Breast epithelium (tissue), 4 donors: ENCODE measurements at regions not wholly inside any gene's neighbourhood (a gene's known extent, or its start where the extent isn't known, plus 50 kb on each side); places are given as distances from the start of the nearest gene placed in this dataset.

Experiments used
- DNase-seq, 2 donors: peaks; one replicate each; pipeline ENCODE4 v3.0.0-alpha.2; 2019; ENCODE audit warnings: low spot score in 2 of 2
- H3K27ac ChIP-seq, 2 donors: fragments of 200-600 bp; sonication (generic) in 1 of 2; one replicate each; pipeline ENCODE4 v1.5.1; 2016 to 2019; ENCODE audit warnings: mild to moderate bottlenecking in 1 of 2
- H3K27me3 ChIP-seq, 2 donors: fragments of 200-600 bp; sonication (generic) in 1 of 2; one replicate each; pipeline versions ENCODE4 v1.5.1 to v1.6.0; 2017 to 2019; ENCODE audit warnings: control low read depth in 1 of 2, mild to moderate bottlenecking in 1 of 2
- H3K36me3 ChIP-seq: fragments of 200-600 bp; one replicate; pipeline ENCODE4 v1.5.1; 2019
- H3K4me1 ChIP-seq, 2 donors: fragments of 200-600 bp; sonication (generic); one replicate each; pipeline ENCODE4 v1.5.1; 2016 to 2019; ENCODE audit warnings: control low read depth in 1 of 2
- H3K4me3 ChIP-seq, 3 donors: fragments of 200-600 bp; sonication (generic); 1 replicate in 2 of 3; 2 replicates in 1 of 3; pipeline ENCODE4 v1.5.1; 2016 to 2019; ENCODE audit warnings: mild to moderate bottlenecking in 3 of 3, moderate library complexity in 2 of 3
- H3K9me3 ChIP-seq, 2 donors: fragments of 200-600 bp; sonication (generic) in 1 of 2; one replicate each; pipeline ENCODE4 v1.5.1; 2016 to 2019; ENCODE audit warnings: control low read depth in 1 of 2
- CTCF ChIP-seq, 3 donors: fragments of 450-650 bp; IDR thresholded peaks; one replicate each; pipeline ENCODE4 v1.5.1; 2016 to 2017; ENCODE audit warnings: antibody characterized with exemption in 3 of 3, mild to moderate bottlenecking in 3 of 3, moderate library complexity in 3 of 3
- POLR2A ChIP-seq: fragments of 450-650 bp; IDR thresholded peaks from one replicate; pipeline ENCODE4 v1.6.1; 2016; ENCODE audit warnings: antibody characterized with exemption, mild to moderate bottlenecking, moderate library complexity
- POLR2AphosphoS5 ChIP-seq, 3 donors: sonication (generic); formaldehyde crosslinking; IDR thresholded peaks; one replicate each; pipeline ENCODE4 v1.6.1; 2017; ENCODE audit warnings: antibody characterized with exemption in 3 of 3
- intact Hi-C: fragments of 100-400 bp; cut with DNase I; formaldehyde crosslinking; loops from one replicate; pipeline ENCODE4 v1.15.1; 2023; ENCODE audit warnings: low total_unique reads

- intact Hi-C loops, result no loop called here
- DNase-seq, result no peak
- TF ChIP-seq POLR2AphosphoS5 (IDR thresholded peaks at IDR 0.05), result no peak
- no peak for TF ChIP-seq POLR2A
- TF ChIP-seq CTCF (IDR thresholded peaks at IDR 0.05), result no peak
Measured at GRCh38 chr3:18655827-18656226, 230.7 kb upstream of the SATB1 start.

GRCh38 chr3:18652781-18653180 lies 227.6 kb upstream of the SATB1 start:
- Histone ChIP-seq H3K9me3 (no peaks in the 10 kb centered on the region), H3K4me1 (no peaks in the 10 kb centered on the region), H3K4me3 (no peak overlapping the region), H3K36me3 (no peaks in the 10 kb centered on the region), H3K27ac (no peak overlapping the region), H3K27me3 (no peaks in the 10 kb centered on the region)
- TF ChIP-seq CTCF (IDR thresholded peaks at IDR 0.05) (no peak), POLR2AphosphoS5 (IDR thresholded peaks at IDR 0.05) (no peak), POLR2A (no peak)
- no peak for DNase-seq
- intact Hi-C loops, result no loop called here

More at GRCh38 chr3:18655827-18656226, 230.7 kb upstream of the SATB1 start:
- no peak overlapping the region for H3K4me3 ChIP-seq
- H3K27me3 ChIP-seq, result no peaks in the 10 kb centered on the region
- no peaks in the 10 kb centered on the region for H3K4me1 ChIP-seq
- H3K27ac ChIP-seq, result no peak overlapping the region
- H3K36me3 ChIP-seq, result no peaks in the 10 kb centered on the region
- no peaks in the 10 kb centered on the region for H3K9me3 ChIP-seq

GRCh38 chr3:18650731-18651130 lies 225.6 kb upstream of the SATB1 start:
- H3K27ac ChIP-seq, result no peak overlapping the region
- DNase-seq, result no peak
- intact Hi-C loops, result no loop called here
- no peak overlapping the region for H3K4me3 ChIP-seq
- H3K27me3 ChIP-seq, result no peaks in the 10 kb centered on the region
- no peaks in the 10 kb centered on the region for H3K36me3 ChIP-seq
- no peaks in the 10 kb centered on the region for H3K4me1 ChIP-seq
- no peak for TF ChIP-seq CTCF (IDR thresholded peaks at IDR 0.05)
- TF ChIP-seq POLR2AphosphoS5 (IDR thresholded peaks at IDR 0.05), result no peak
- no peak for TF ChIP-seq POLR2A
- H3K9me3 ChIP-seq, result no peaks in the 10 kb centered on the region

DNA sequence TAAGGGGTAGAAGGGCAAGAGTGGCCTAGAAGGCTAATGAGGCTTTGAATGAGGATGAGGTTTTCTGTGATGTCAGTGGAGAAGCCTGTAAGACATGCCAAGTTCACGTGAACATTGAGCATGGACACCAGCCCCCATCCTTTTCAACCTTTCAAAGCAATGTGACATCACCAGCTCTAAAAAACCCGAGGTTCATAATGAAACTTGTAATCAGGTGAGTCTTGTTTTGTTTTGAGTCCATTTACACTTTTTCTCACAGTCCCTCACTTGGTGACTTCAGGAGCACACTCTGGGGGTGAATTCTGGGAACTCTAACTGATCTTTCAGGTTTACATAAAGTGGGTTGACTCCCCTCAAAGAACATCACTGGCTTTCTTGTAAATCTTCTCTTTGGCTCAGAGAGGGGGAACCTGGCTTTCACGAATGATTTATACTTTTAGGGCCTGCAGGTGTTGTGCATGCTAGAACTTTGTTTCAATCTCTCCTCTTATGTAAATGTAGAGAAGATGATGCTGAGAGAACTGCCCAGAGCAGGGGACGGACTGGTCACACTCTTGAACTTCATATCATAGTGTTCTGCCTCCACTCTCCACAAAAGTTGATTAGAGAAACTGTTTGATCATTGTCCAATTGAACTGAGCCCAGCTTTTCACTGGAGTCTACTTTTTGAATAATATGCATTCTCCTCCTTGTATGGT lies 224.7 kb upstream of the SATB1 start:
- no peaks in the 10 kb centered on the region for H3K36me3 ChIP-seq
- no peaks in the 10 kb centered on the region for H3K27me3 ChIP-seq
- no peaks in the 10 kb centered on the region for H3K9me3 ChIP-seq
- TF ChIP-seq POLR2AphosphoS5 (IDR thresholded peaks at IDR 0.05), result no peak
- TF ChIP-seq POLR2A, result no peak
- TF ChIP-seq CTCF (IDR thresholded peaks at IDR 0.05), result no peak
- no peak overlapping the region for H3K27ac ChIP-seq
- H3K4me1 ChIP-seq, result no peaks in the 10 kb centered on the region
- intact Hi-C loops, result no loop called here
- H3K4me3 ChIP-seq, result no peak overlapping the region
- no peak for DNase-seq

DNA sequence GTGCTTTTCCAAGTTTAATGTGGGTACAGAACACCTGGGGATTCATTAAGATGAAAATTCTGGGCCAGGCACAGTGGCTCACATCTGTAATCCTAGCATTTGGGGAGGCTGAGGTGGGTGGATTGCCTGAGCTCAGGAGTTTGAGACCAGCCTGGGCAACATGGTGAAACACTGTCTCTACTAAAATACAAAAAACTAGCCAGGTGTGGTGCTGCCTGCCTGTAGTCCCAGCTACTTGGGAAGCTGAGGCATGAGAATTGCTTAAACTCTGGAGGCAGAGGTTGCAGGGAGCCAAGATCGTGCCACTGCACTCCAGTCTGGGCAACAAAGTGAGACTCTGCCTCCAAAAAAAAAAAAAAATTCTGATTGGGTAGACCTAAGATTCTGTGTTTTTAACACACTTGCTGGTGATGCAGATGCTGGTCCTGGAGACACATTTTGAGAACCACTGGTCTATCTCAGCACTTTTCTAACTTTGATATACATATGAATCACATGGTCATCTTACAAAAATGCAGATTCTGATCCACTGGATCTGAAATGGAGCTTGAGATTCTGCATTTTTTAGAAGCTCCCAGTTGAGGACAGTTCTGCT lies 223.8 kb upstream of the SATB1 start:
- TF ChIP-seq CTCF (IDR thresholded peaks at IDR 0.05), result no peak
- TF ChIP-seq POLR2AphosphoS5 (IDR thresholded peaks at IDR 0.05), result no peak
- H3K4me1 ChIP-seq, result no peaks in the 10 kb centered on the region
- no peaks in the 10 kb centered on the region for H3K27me3 ChIP-seq
- intact Hi-C loops, result no loop called here
- H3K4me3 ChIP-seq, result no peak overlapping the region
- no peak for DNase-seq
- no peaks in the 10 kb centered on the region for H3K9me3 ChIP-seq
- no peaks in the 10 kb centered on the region for H3K36me3 ChIP-seq
- no peak overlapping the region for H3K27ac ChIP-seq
